ENCODE measurements at regions not wholly inside any gene's neighbourhood (a gene's known extent, or its start where the extent isn't known, plus 50 kb on each side); places are given as distances from the start of the nearest gene placed in this dataset.

DNA sequence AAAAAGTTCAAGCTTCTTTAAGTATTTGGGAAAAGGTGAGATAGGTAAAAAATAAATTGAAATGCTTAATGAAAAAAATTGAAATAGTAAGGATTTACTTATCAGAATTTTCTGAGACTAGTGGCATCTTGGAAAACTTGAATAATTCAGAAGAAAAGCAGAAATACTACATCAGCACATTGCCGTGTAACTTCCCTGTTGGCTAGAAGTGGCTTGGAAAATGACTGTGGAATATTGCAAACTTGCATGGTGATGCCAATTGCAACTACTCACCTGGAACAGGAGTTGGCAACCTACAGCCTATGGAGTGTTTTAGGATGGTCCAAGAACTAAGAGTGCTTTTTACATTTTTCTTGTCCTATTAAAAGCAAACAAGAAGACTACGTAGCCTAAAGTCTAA lies 603.5 kb upstream of the VRK2 start:
- no peaks in the 10 kb centered on the region for H4K20me1 ChIP-seq (replicated peaks; ENCODE audit: control insufficient read depth, extremely low read depth, insufficient read depth, low read length)
- no peak for TF ChIP-seq GATA2 (IDR thresholded peaks at IDR 0.05; ENCODE audit: insufficient read depth, insufficient read length, low read depth, low read length)
- no peak for TF ChIP-seq POLR2AphosphoS5 (IDR thresholded peaks at IDR 0.05; ENCODE audit: insufficient read depth, low read depth, low read length)
- TF ChIP-seq EZH2 (IDR thresholded peaks at IDR 0.05; ENCODE audit: borderline replicate concordance, low read depth, low read length, severe bottlenecking) = no peak
- TF ChIP-seq, protein P1, sequence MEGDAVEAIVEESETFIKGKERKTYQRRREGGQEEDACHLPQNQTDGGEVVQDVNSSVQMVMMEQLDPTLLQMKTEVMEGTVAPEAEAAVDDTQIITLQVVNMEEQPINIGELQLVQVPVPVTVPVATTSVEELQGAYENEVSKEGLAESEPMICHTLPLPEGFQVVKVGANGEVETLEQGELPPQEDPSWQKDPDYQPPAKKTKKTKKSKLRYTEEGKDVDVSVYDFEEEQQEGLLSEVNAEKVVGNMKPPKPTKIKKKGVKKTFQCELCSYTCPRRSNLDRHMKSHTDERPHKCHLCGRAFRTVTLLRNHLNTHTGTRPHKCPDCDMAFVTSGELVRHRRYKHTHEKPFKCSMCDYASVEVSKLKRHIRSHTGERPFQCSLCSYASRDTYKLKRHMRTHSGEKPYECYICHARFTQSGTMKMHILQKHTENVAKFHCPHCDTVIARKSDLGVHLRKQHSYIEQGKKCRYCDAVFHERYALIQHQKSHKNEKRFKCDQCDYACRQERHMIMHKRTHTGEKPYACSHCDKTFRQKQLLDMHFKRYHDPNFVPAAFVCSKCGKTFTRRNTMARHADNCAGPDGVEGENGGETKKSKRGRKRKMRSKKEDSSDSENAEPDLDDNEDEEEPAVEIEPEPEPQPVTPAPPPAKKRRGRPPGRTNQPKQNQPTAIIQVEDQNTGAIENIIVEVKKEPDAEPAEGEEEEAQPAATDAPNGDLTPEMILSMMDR (IDR thresholded peaks at IDR 0.05; ENCODE audit: extremely low read depth in 1 of 2, insufficient read depth in 1 of 2, low read depth in 1 of 2, low read length in 2 of 2) = no peak
- TF ChIP-seq MYC (IDR thresholded peaks at IDR 0.05; ENCODE audit: low read depth, low read length) = no peak
- TF ChIP-seq JUN (IDR thresholded peaks at IDR 0.05; ENCODE audit: borderline replicate concordance, insufficient read depth, insufficient read length, low read depth) = no peak
- no peak for TF ChIP-seq POLR2A (IDR thresholded peaks at IDR 0.05; ENCODE audit: low read depth, low read length)
- TF ChIP-seq, protein P2, sequence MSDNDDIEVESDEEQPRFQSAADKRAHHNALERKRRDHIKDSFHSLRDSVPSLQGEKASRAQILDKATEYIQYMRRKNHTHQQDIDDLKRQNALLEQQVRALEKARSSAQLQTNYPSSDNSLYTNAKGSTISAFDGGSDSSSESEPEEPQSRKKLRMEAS (IDR thresholded peaks at IDR 0.05; ENCODE audit: insufficient read depth, insufficient read length) = no peak
- no peak for TF ChIP-seq FOS (IDR thresholded peaks at IDR 0.05; ENCODE audit: borderline replicate concordance, insufficient read depth, low read length)
- H3K36me3 ChIP-seq (ENCODE audit: control insufficient read depth in 2 of 2, extremely low read depth in 1 of 2, insufficient read depth in 2 of 2, low read length in 2 of 2) = no peaks in the 10 kb centered on the region
- intact Hi-C loops (cut with micrococcal nuclease) = no loop called here
- H3K4me3 ChIP-seq (replicated peaks in 1 of 3; ENCODE audit: insufficient read depth in 1 of 3, low read depth in 1 of 3, low read length in 3 of 3) = no peak overlapping the region
- FAIRE-seq = no peak
- H3K4me1 ChIP-seq (ENCODE audit: control insufficient read depth, extremely low read depth, insufficient read depth, low read length) = no peaks in the 10 kb centered on the region
- H3K9ac ChIP-seq (replicated peaks; ENCODE audit: extremely low read depth, insufficient read depth, low read length) = no peak overlapping the region
- DNase-seq (ENCODE audit: low read depth, low spot score) = no peak
- no peaks in the 10 kb centered on the region for H3K9me1 ChIP-seq (replicated peaks; ENCODE audit: control insufficient read depth, extremely low read depth, insufficient read depth, low read length)
- H3K27me3 ChIP-seq (ENCODE audit: control insufficient read depth in 2 of 2, insufficient read depth in 2 of 2, low read length in 2 of 2) = no peaks in the 10 kb centered on the region
- H2AFZ ChIP-seq (ENCODE audit: low read depth, low read length) = no peak overlapping the region
- dilution Hi-C loops (cut with MboI; ENCODE audit: extremely low pct_ligation_motif_present, low sequenced_read_pairs) = no loop called here
- H3K27ac ChIP-seq (ENCODE audit: insufficient read depth, low read depth, low read length) = no peak overlapping the region
- H3K79me2 ChIP-seq (ENCODE audit: control insufficient read depth, insufficient read depth, low read length) = no peaks in the 10 kb centered on the region
- no peak overlapping the region for H3K4me2 ChIP-seq (ENCODE audit: insufficient read depth, low read length)
- ChIA-PET CTCF (no interaction called here), POLR2A (no interaction called here)
- no TSS peak for BruUV-seq (replicated peaks)
- no peaks in the 10 kb centered on the region for H3K9me3 ChIP-seq (replicated peaks; ENCODE audit: control insufficient read depth, insufficient read depth, low read length)

All from endothelial cell of umbilical vein (primary cell).